ENCODE measurements at regions not wholly inside any gene's neighbourhood (a gene's known extent, or its start where the extent isn't known, plus 50 kb on each side); places are given as distances from the start of the nearest gene placed in this dataset.

DNA sequence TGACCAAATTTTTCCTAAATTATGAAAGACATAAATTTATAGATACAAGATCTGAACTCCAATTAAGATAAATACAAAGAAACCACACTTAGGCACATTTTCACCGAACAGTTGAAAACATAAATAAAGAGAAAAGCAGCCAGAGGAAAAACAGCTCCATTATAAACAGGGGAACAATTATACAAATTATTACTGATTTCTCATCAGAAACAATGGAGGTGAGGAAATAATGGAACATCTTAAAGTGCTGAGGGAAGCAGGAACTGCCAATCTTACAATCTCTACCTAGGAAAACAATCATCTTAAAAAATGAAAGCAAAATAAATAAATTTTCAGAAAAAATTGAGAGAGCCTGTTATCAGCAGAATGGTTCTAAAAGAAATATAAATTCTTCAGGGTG is 234.4 kb upstream of the PMFBP1 start:
- Histone ChIP-seq H3K9me3 (ENCODE audit: control insufficient read depth, insufficient read depth, low read depth, low read length) (no peaks in the 10 kb centered on the region), H3K27ac (ENCODE audit: extremely low read depth, low read depth, low read length) (no peak overlapping the region), H3K36me3 (ENCODE audit: control insufficient read depth in 2 of 2, insufficient read depth in 1 of 2, low read length in 2 of 2) (no peaks in the 10 kb centered on the region), H3K4me1 (ENCODE audit: control insufficient read depth, insufficient read depth, low read length) (no peaks in the 10 kb centered on the region), H3K4me3 (ENCODE audit: low read depth, low read length) (no peak overlapping the region)
- ChIA-PET POLR2A (no interaction called here), CTCF (no interaction called here)
- TF ChIP-seq ZNF37A (tag by site-specific recombination; IDR thresholded peaks at IDR 0.05) (no peak), GLI4 (tag by site-specific recombination; IDR thresholded peaks at IDR 0.05) (no peak), GFI1B (tag by site-specific recombination; IDR thresholded peaks at IDR 0.05) (no peak), ZNF214 (tag by site-specific recombination; IDR thresholded peaks at IDR 0.05; ENCODE audit: borderline replicate concordance) (no peak), KLF1 (tag by site-specific recombination; IDR thresholded peaks at IDR 0.05) (no peak), ZNF768 (tag by site-specific recombination; IDR thresholded peaks at IDR 0.05) (no peak), PRDM1 (tag by site-specific recombination; IDR thresholded peaks at IDR 0.05) (no peak)
- TF ChIP-seq, protein P1, sequence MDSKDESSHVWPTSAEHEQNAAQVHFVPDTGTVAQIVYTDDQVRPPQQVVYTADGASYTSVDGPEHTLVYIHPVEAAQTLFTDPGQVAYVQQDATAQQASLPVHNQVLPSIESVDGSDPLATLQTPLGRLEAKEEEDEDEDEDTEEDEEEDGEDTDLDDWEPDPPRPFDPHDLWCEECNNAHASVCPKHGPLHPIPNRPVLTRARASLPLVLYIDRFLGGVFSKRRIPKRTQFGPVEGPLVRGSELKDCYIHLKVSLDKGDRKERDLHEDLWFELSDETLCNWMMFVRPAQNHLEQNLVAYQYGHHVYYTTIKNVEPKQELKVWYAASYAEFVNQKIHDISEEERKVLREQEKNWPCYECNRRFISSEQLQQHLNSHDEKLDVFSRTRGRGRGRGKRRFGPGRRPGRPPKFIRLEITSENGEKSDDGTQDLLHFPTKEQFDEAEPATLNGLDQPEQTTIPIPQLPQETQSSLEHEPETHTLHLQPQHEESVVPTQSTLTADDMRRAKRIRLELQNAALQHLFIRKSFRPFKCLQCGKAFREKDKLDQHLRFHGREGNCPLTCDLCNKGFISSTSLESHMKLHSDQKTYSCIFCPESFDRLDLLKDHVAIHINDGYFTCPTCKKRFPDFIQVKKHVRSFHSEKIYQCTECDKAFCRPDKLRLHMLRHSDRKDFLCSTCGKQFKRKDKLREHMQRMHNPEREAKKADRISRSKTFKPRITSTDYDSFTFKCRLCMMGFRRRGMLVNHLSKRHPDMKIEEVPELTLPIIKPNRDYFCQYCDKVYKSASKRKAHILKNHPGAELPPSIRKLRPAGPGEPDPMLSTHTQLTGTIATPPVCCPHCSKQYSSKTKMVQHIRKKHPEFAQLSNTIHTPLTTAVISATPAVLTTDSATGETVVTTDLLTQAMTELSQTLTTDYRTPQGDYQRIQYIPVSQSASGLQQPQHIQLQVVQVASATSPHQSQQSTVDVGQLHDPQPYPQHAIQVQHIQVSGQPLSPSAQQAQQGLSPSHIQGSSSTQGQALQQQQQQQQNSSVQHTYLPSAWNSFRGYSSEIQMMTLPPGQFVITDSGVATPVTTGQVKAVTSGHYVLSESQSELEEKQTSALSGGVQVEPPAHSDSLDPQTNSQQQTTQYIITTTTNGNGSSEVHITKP (tag by site-specific recombination; IDR thresholded peaks at IDR 0.05): no peak
- TF ChIP-seq, protein P2, sequence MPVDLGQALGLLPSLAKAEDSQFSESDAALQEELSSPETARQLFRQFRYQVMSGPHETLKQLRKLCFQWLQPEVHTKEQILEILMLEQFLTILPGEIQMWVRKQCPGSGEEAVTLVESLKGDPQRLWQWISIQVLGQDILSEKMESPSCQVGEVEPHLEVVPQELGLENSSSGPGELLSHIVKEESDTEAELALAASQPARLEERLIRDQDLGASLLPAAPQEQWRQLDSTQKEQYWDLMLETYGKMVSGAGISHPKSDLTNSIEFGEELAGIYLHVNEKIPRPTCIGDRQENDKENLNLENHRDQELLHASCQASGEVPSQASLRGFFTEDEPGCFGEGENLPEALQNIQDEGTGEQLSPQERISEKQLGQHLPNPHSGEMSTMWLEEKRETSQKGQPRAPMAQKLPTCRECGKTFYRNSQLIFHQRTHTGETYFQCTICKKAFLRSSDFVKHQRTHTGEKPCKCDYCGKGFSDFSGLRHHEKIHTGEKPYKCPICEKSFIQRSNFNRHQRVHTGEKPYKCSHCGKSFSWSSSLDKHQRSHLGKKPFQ (tag by site-specific recombination; IDR thresholded peaks at IDR 0.05): no peak
- TF ChIP-seq, protein P3, sequence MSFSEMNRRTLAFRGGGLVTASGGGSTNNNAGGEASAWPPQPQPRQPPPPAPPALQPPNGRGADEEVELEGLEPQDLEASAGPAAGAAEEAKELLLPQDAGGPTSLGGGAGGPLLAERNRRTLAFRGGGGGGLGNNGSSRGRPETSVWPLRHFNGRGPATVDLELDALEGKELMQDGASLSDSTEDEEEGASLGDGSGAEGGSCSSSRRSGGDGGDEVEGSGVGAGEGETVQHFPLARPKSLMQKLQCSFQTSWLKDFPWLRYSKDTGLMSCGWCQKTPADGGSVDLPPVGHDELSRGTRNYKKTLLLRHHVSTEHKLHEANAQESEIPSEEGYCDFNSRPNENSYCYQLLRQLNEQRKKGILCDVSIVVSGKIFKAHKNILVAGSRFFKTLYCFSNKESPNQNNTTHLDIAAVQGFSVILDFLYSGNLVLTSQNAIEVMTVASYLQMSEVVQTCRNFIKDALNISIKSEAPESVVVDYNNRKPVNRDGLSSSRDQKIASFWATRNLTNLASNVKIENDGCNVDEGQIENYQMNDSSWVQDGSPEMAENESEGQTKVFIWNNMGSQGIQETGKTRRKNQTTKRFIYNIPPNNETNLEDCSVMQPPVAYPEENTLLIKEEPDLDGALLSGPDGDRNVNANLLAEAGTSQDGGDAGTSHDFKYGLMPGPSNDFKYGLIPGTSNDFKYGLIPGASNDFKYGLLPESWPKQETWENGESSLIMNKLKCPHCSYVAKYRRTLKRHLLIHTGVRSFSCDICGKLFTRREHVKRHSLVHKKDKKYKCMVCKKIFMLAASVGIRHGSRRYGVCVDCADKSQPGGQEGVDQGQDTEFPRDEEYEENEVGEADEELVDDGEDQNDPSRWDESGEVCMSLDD (tag by site-specific recombination; IDR thresholded peaks at IDR 0.05): no peak
- TF ChIP-seq, protein P4, sequence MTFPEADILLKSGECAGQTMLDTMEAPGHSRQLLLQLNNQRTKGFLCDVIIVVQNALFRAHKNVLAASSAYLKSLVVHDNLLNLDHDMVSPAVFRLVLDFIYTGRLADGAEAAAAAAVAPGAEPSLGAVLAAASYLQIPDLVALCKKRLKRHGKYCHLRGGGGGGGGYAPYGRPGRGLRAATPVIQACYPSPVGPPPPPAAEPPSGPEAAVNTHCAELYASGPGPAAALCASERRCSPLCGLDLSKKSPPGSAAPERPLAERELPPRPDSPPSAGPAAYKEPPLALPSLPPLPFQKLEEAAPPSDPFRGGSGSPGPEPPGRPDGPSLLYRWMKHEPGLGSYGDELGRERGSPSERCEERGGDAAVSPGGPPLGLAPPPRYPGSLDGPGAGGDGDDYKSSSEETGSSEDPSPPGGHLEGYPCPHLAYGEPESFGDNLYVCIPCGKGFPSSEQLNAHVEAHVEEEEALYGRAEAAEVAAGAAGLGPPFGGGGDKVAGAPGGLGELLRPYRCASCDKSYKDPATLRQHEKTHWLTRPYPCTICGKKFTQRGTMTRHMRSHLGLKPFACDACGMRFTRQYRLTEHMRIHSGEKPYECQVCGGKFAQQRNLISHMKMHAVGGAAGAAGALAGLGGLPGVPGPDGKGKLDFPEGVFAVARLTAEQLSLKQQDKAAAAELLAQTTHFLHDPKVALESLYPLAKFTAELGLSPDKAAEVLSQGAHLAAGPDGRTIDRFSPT (tag by site-specific recombination; IDR thresholded peaks at IDR 0.05): no peak
- TF ChIP-seq, protein P5, sequence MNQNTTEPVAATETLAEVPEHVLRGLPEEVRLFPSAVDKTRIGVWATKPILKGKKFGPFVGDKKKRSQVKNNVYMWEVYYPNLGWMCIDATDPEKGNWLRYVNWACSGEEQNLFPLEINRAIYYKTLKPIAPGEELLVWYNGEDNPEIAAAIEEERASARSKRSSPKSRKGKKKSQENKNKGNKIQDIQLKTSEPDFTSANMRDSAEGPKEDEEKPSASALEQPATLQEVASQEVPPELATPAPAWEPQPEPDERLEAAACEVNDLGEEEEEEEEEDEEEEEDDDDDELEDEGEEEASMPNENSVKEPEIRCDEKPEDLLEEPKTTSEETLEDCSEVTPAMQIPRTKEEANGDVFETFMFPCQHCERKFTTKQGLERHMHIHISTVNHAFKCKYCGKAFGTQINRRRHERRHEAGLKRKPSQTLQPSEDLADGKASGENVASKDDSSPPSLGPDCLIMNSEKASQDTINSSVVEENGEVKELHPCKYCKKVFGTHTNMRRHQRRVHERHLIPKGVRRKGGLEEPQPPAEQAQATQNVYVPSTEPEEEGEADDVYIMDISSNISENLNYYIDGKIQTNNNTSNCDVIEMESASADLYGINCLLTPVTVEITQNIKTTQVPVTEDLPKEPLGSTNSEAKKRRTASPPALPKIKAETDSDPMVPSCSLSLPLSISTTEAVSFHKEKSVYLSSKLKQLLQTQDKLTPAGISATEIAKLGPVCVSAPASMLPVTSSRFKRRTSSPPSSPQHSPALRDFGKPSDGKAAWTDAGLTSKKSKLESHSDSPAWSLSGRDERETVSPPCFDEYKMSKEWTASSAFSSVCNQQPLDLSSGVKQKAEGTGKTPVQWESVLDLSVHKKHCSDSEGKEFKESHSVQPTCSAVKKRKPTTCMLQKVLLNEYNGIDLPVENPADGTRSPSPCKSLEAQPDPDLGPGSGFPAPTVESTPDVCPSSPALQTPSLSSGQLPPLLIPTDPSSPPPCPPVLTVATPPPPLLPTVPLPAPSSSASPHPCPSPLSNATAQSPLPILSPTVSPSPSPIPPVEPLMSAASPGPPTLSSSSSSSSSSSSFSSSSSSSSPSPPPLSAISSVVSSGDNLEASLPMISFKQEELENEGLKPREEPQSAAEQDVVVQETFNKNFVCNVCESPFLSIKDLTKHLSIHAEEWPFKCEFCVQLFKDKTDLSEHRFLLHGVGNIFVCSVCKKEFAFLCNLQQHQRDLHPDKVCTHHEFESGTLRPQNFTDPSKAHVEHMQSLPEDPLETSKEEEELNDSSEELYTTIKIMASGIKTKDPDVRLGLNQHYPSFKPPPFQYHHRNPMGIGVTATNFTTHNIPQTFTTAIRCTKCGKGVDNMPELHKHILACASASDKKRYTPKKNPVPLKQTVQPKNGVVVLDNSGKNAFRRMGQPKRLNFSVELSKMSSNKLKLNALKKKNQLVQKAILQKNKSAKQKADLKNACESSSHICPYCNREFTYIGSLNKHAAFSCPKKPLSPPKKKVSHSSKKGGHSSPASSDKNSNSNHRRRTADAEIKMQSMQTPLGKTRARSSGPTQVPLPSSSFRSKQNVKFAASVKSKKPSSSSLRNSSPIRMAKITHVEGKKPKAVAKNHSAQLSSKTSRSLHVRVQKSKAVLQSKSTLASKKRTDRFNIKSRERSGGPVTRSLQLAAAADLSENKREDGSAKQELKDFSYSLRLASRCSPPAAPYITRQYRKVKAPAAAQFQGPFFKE (tag by site-specific recombination; IDR thresholded peaks at IDR 0.05; ENCODE audit: borderline replicate concordance): no peak
